Smooth muscle cell (in vitro differentiated cells): ENCODE measurements at regions not wholly inside any gene's neighbourhood (a gene's known extent, or its start where the extent isn't known, plus 50 kb on each side); places are given as distances from the start of the nearest gene placed in this dataset.
"Not testable (repeated sequence)": the region's sequence is repeated elsewhere in the genome, so short reads cannot be mapped to it uniquely, and the experiment has no call there.

Experiments used
- DNase-seq: peaks from one replicate; lab custom pipeline; 2025; ENCODE audit not compliant: unreplicated experiment; lab: John Stamatoyannopoulos, UW
- H2AFZ ChIP-seq: fragments of 200-600 bp; sonication (generic); 2 replicates; pipeline ENCODE4 v1.6.0; 2016; ENCODE audit warnings: antibody characterized with exemption, low read depth, mild to moderate bottlenecking
- H3F3A ChIP-seq: fragments of 200-600 bp; sonication (generic); 2 replicates; pipeline ENCODE4 v1.6.0; 2017; ENCODE audit warnings: antibody characterized with exemption, low read depth
- H3K27ac ChIP-seq: fragments of 200-600 bp; sonication (generic); 2 replicates; pipeline ENCODE4 v1.5.1; 2016; ENCODE audit warnings: low read depth, mild to moderate bottlenecking
- H3K27me3 ChIP-seq: fragments of 200-600 bp; sonication (generic); 2 replicates; pipeline ENCODE4 v1.6.1; 2016; ENCODE audit warnings: low read depth, mild to moderate bottlenecking
- H3K36me3 ChIP-seq: fragments of 200-600 bp; sonication (generic); 2 replicates; pipeline ENCODE4 v1.5.1; 2016; ENCODE audit warnings: low read depth
- H3K4me1 ChIP-seq: fragments of 200-600 bp; sonication (generic); 2 replicates; pipeline ENCODE4 v1.5.1; 2016; ENCODE audit warnings: low read depth
- H3K4me2 ChIP-seq: fragments of 200-600 bp; sonication (generic); 2 replicates; pipeline ENCODE4 v1.6.0; 2016; ENCODE audit warnings: mild to moderate bottlenecking
- H3K4me3 ChIP-seq: fragments of 200-600 bp; sonication (generic); 2 replicates; pipeline ENCODE4 v1.5.1; 2016; ENCODE audit warnings: mild to moderate bottlenecking
- H3K79me2 ChIP-seq: fragments of 200-600 bp; sonication (generic); 2 replicates; pipeline ENCODE4 v1.6.0; 2016; ENCODE audit warnings: low read depth, mild to moderate bottlenecking
- H3K9ac ChIP-seq: fragments of 200-600 bp; sonication (generic); 2 replicates; pipeline ENCODE4 v1.6.0; 2016; ENCODE audit warnings: low read depth
- H3K9me3 ChIP-seq: fragments of 200-600 bp; sonication (generic); replicated peaks from 2 replicates; pipeline ENCODE4 v1.5.1; 2016; ENCODE audit warnings: low read depth
- H4K20me1 ChIP-seq: fragments of 200-600 bp; sonication (generic); 2 replicates; pipeline ENCODE4 v1.6.0; 2016; ENCODE audit warnings: low read depth
- WGBS: methylation state at CpG from one replicate; pipeline ENCODE4 v1.1.7; 2016; ENCODE audit warnings: low lambda C conversion rate; 5-methylcytosine and 5-hydroxymethylcytosine counted together
- TF ChIP-seq, protein P1 (sequence below): fragments of 200-600 bp; sonication (generic); IDR thresholded peaks from 2 replicates; pipeline ENCODE4 v1.5.1; 2017; ENCODE audit warnings: borderline replicate concordance, mild to moderate bottlenecking, antibody characterized with exemption; ENCODE audit not compliant: insufficient read depth, poor library complexity, severe bottlenecking

DNA sequence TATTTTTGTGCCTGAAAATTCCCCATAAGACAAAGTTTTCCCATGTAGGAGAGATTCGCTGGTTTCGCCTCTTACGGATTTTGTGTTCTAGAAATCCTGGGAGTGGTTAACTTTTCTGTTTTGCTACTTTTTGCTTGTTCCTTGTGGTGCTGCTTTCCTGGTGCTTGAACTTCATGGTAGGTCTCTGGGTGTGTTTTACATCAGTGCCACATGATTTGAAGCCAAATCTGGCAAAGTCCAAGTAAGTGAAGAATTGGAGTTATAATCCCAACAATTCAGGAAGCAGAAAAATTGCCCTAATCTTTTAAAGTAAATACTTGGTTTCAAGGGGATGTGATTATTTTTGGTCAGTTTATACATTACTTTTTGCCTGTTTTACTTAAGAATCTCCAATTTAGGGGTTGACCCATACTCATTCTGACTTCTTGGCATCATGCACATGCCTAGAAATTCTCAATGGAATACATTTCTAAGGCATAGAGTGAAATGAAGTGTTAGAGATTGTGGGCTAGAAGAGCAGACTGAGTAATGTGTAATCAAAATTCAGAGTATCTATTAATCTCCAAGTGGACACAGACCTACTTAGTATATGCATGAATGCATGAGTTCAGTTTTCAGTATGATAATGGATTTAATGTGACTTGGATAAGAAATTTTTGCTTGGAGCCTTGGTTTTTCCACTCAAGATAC, 189.7 kb downstream of the CSNK1G3 start:
- peak overlapping the region; percentile 45 for H3K9ac ChIP-seq
- H3K4me1 ChIP-seq, result no peaks in the 10 kb centered on the region
- H3K36me3 ChIP-seq, result no peaks in the 10 kb centered on the region
- no peaks in the 10 kb centered on the region for H3K27me3 ChIP-seq
- H3K9me3 ChIP-seq, result no peaks in the 10 kb centered on the region
- no peak overlapping the region for H3K4me3 ChIP-seq
- TF ChIP-seq, protein P1, sequence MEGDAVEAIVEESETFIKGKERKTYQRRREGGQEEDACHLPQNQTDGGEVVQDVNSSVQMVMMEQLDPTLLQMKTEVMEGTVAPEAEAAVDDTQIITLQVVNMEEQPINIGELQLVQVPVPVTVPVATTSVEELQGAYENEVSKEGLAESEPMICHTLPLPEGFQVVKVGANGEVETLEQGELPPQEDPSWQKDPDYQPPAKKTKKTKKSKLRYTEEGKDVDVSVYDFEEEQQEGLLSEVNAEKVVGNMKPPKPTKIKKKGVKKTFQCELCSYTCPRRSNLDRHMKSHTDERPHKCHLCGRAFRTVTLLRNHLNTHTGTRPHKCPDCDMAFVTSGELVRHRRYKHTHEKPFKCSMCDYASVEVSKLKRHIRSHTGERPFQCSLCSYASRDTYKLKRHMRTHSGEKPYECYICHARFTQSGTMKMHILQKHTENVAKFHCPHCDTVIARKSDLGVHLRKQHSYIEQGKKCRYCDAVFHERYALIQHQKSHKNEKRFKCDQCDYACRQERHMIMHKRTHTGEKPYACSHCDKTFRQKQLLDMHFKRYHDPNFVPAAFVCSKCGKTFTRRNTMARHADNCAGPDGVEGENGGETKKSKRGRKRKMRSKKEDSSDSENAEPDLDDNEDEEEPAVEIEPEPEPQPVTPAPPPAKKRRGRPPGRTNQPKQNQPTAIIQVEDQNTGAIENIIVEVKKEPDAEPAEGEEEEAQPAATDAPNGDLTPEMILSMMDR, result no peak
- H3F3A ChIP-seq, result peaks cover 5% of the 10 kb centered on the region
- no peak overlapping the region for H2AFZ ChIP-seq
- no peak for DNase-seq
- 98% methylated on average over 3 of the region's 3 CpGs for WGBS
- H3K4me2 ChIP-seq, result no peak overlapping the region
- no peaks in the 10 kb centered on the region for H3K79me2 ChIP-seq
- H4K20me1 ChIP-seq, result no peaks in the 10 kb centered on the region
- peak overlapping the region; percentile 98 for H3K27ac ChIP-seq

DNA sequence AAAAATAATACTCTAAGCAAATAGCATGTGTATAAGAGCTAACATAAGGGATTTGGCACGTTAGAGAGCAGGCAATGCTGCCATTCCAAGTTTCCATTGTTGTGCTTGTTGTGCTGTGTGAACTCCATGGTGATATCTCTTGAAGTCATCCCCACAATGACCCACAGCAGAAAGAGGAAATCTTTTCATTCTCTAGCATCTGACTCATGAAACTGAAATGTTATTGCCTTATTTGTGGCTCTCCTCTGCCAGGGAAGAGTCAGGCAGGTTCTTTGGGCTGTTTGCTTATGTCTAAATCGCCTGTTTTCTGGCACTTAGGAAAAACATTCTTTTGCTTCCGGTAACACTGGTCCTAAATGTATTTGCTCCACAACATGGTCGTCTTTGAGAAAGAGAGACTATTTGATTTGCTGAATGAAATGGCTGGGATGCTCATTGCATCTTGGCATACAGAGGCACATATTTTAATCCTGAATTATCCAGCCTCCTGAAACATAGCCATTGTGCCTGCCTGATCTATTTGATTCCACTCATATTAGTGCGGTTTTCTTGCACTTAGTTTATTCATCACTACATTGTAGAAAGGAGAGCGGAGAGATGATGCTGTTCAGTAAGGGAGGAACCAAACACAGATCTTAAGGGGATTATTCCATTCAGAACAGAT, 188.8 kb downstream of the CSNK1G3 start:
- peak overlapping the region; percentile 86 for H3K9ac ChIP-seq
- TF ChIP-seq, protein P1, result no peak
- no peaks in the 10 kb centered on the region for H3K9me3 ChIP-seq
- no peaks in the 10 kb centered on the region for H3K36me3 ChIP-seq
- no peaks in the 10 kb centered on the region for H3K4me1 ChIP-seq
- 49% methylated on average over 6 of the region's 6 CpGs for WGBS
- no peaks in the 10 kb centered on the region for H3K27me3 ChIP-seq
- H2AFZ ChIP-seq, result no peak overlapping the region
- H3K79me2 ChIP-seq, result no peaks in the 10 kb centered on the region
- no peak overlapping the region for H3K4me3 ChIP-seq
- no peak for DNase-seq
- peak overlapping the region; percentile 11 for H3K4me2 ChIP-seq
- no peaks in the 10 kb centered on the region for H4K20me1 ChIP-seq
- peaks cover 5% of the 10 kb centered on the region for H3F3A ChIP-seq
- peak overlapping the region; percentile 98 for H3K27ac ChIP-seq

DNA sequence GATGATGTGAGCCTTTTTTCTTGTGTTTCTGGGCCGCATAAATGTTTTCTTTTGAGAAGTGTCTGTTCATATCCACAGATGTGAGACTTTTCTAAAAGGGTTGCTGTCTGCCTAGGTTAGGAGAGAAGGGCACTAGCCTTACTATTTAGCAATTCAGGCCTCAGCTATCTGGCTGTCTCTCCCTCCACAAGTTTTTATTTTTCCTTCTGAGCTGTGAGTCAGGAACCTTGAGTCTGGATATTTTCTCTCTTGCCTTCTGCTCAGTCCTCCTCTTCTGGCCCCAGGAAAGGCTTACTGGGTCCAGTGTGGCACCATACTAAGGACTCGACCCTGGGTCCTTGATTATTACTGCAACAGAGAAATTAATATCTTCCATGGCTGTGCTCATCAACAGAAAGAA, 187.6 kb downstream of the CSNK1G3 start:
- Histone ChIP-seq H3K9ac (peak overlapping the region; percentile 86), H3K36me3 (no peaks in the 10 kb centered on the region), H2AFZ (no peak overlapping the region), H3K4me2 (no peak overlapping the region), H3K4me3 (no peak overlapping the region), H3K27ac (peak overlapping the region; percentile 98), H3K27me3 (no peaks in the 10 kb centered on the region), H3K9me3 (no peaks in the 10 kb centered on the region), H3K4me1 (no peaks in the 10 kb centered on the region), H4K20me1 (no peaks in the 10 kb centered on the region), H3F3A (peaks cover 5% of the 10 kb centered on the region), H3K79me2 (no peaks in the 10 kb centered on the region)
- no peak for DNase-seq
- 92% methylated on average over 2 of the region's 2 CpGs for WGBS
- TF ChIP-seq, protein P1, result no peak

DNA sequence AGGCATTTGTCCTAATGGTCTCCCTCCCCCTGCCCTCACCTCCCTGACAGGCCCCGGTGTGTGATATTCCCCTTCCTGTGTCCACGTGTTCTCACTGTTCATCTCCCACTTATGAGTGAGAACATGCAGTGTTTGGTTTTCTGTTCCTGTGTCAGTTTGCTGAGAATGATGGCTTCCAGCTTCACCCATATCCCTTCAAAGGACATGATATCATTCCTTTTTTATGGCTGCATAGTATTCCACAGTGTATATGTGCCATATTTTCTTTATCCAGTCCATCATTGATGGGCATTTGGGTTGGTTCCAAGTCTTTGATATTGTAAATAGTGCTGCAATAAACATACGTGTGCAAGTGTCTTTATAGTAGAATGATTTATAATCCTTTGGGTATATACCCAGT, 187.0 kb downstream of the CSNK1G3 start:
- H3K27ac ChIP-seq, H3F3A ChIP-seq, H4K20me1 ChIP-seq, H3K9me3 ChIP-seq, H3K9ac ChIP-seq, H2AFZ ChIP-seq, H3K79me2 ChIP-seq, DNase-seq, H3K36me3 ChIP-seq, H3K27me3 ChIP-seq, H3K4me3 ChIP-seq, H3K4me2 ChIP-seq, H3K4me1 ChIP-seq: not testable (repeated sequence)
- 99% methylated on average over 3 of the region's 3 CpGs for WGBS
